GM23248 (cell line): ENCODE measurements at regions not wholly inside any gene's neighbourhood (a gene's known extent, or its start where the extent isn't known, plus 50 kb on each side); places are given as distances from the start of the nearest gene placed in this dataset.

Source experiments
- DNase-seq: peaks from one replicate; pipeline ENCODE4 v3.0.0-alpha.2; 2015
- H2AFZ ChIP-seq: fragments of 200-600 bp; sonication (generic); 2 replicates; pipeline ENCODE4 v1.6.1; 2016; ENCODE audit warnings: antibody characterized with exemption
- H3F3A ChIP-seq: fragments of 200-600 bp; sonication (generic); 2 replicates; pipeline ENCODE4 v1.6.1; 2016; ENCODE audit warnings: mild to moderate bottlenecking, antibody characterized with exemption, mixed run types; ENCODE audit not compliant: insufficient read depth
- H3K27ac ChIP-seq: fragments of 200-600 bp; sonication (generic); 2 replicates; pipeline ENCODE4 v1.5.1; 2016; ENCODE audit warnings: mild to moderate bottlenecking
- H3K27me3 ChIP-seq: fragments of 200-600 bp; sonication (generic); replicated peaks from 2 replicates; pipeline ENCODE4 v1.6.1; 2016; ENCODE audit warnings: mild to moderate bottlenecking; ENCODE audit not compliant: insufficient read depth
- H3K36me3 ChIP-seq: fragments of 200-600 bp; sonication (generic); 2 replicates; pipeline ENCODE4 v1.6.1; 2016; ENCODE audit warnings: low read depth, mild to moderate bottlenecking
- H3K4me1 ChIP-seq: fragments of 200-600 bp; sonication (generic); 2 replicates; pipeline ENCODE4 v1.6.1; 2016; ENCODE audit warnings: mild to moderate bottlenecking; ENCODE audit not compliant: insufficient read depth
- H3K4me2 ChIP-seq: fragments of 200-600 bp; sonication (generic); one replicate; pipeline ENCODE4 v1.6.1; 2016; ENCODE audit warnings: mild to moderate bottlenecking; ENCODE audit not compliant: unreplicated experiment
- H3K4me3 ChIP-seq: fragments of 200-600 bp; sonication (generic); 2 replicates; pipeline ENCODE4 v1.5.1; 2016; ENCODE audit warnings: mild to moderate bottlenecking
- H3K79me2 ChIP-seq: fragments of 200-600 bp; sonication (generic); 2 replicates; pipeline ENCODE4 v1.6.1; 2016; ENCODE audit warnings: mild to moderate bottlenecking; ENCODE audit not compliant: insufficient read depth
- H3K9ac ChIP-seq: fragments of 200-600 bp; sonication (generic); 2 replicates; pipeline ENCODE4 v1.6.1; 2016; ENCODE audit warnings: mild to moderate bottlenecking
- H3K9me2 ChIP-seq: fragments of 200-600 bp; sonication (generic); 2 replicates; pipeline ENCODE4 v1.6.1; 2016; ENCODE audit warnings: mixed run types, mild to moderate bottlenecking, moderate library complexity; ENCODE audit not compliant: insufficient read depth
- H3K9me3 ChIP-seq: fragments of 200-600 bp; sonication (generic); one replicate; pipeline ENCODE4 v1.6.1; 2017; ENCODE audit warnings: low read depth
- H4K20me1 ChIP-seq: fragments of 200-600 bp; sonication (generic); 2 replicates; pipeline ENCODE4 v1.6.0; 2016; ENCODE audit not compliant: insufficient read depth
- EZH2 ChIP-seq: fragments of 200-600 bp; sonication (generic); IDR thresholded peaks from 2 replicates; pipeline ENCODE4 v1.6.1; 2018; ENCODE audit warnings: antibody characterized with exemption, mild to moderate bottlenecking; ENCODE audit not compliant: insufficient read depth, poor library complexity, severe bottlenecking
- EZH2phosphoT487 ChIP-seq: fragments of 200-600 bp; sonication (generic); IDR thresholded peaks from 2 replicates; pipeline ENCODE4 v1.6.1; 2018; ENCODE audit warnings: antibody characterized with exemption, moderate library complexity, mild to moderate bottlenecking, low read depth; ENCODE audit not compliant: insufficient read depth
- WGBS, 2 experiments: methylation state at CpG; one replicate each; pipeline ENCODE4 v1.1.6; 2015 to 2017; ENCODE audit warnings: low lambda C conversion rate in 2 of 2, low coverage in 1 of 2; ENCODE audit errors: missing lambda C conversion rate in 2 of 2; 5-methylcytosine and 5-hydroxymethylcytosine counted together
- in situ Hi-C: fragments of 300-500 bp; cut with MboI; formaldehyde crosslinking; loops from 2 replicates; pipeline ENCODE4 v1.15.0; 2020

- no peak for DNase-seq
Measured at GRCh38 chr14:40494483-40494882, 1062.2 kb upstream of the FBXO33 start.

GRCh38 chr14:40487824-40488223 is 1055.6 kb upstream of the FBXO33 start:
- Histone ChIP-seq H3F3A (no peaks in the 10 kb centered on the region), H3K9me2 (no peaks in the 10 kb centered on the region), H3K4me3 (no peak overlapping the region), H3K4me2 (no peak overlapping the region), H3K4me1 (no peaks in the 10 kb centered on the region), H3K36me3 (no peaks in the 10 kb centered on the region), H3K9me3 (no peaks in the 10 kb centered on the region), H2AFZ (no peak overlapping the region), H3K27ac (no peak overlapping the region), H4K20me1 (no peaks in the 10 kb centered on the region), H3K9ac (no peak overlapping the region), H3K27me3 (no peaks in the 10 kb centered on the region), H3K79me2 (no peaks in the 10 kb centered on the region)
- no peak for DNase-seq
- WGBS, 2 experiments, result 32 to 48% methylated on average over 1 of the region's 1 CpG
- in situ Hi-C loops, result no loop called here
- TF ChIP-seq EZH2phosphoT487 (no peak), EZH2 (no peak)

More at GRCh38 chr14:40494483-40494882, 1062.2 kb upstream of the FBXO33 start:
- Histone ChIP-seq H3K27me3 (no peaks in the 10 kb centered on the region), H3K4me3 (no peak overlapping the region), H3K27ac (no peak overlapping the region), H3K4me1 (no peaks in the 10 kb centered on the region), H3K9ac (no peak overlapping the region), H3K36me3 (no peaks in the 10 kb centered on the region), H3K4me2 (no peak overlapping the region), H3K9me3 (no peaks in the 10 kb centered on the region), H3K9me2 (no peaks in the 10 kb centered on the region), H3K79me2 (no peaks in the 10 kb centered on the region), H2AFZ (no peak overlapping the region), H3F3A (no peaks in the 10 kb centered on the region), H4K20me1 (no peaks in the 10 kb centered on the region)
- TF ChIP-seq EZH2phosphoT487, result no peak
- TF ChIP-seq EZH2, result no peak
- 6 to 11% methylated on average over 3 of the region's 3 CpGs for WGBS, 2 experiments
- in situ Hi-C loops, result no loop called here

GRCh38 chr14:40485688-40486087 is 1053.5 kb upstream of the FBXO33 start:
- Histone ChIP-seq H3K9ac (no peak overlapping the region), H3K79me2 (no peaks in the 10 kb centered on the region)

GRCh38 chr14:40476005-40476404 is 1043.8 kb upstream of the FBXO33 start:
- H3K27ac ChIP-seq, result no peak overlapping the region
- WGBS, 2 experiments, result 10 to 15% methylated on average over 1 of the region's 1 CpG
- no peak overlapping the region for H3K4me2 ChIP-seq
- in situ Hi-C loops, result no loop called here
- no peaks in the 10 kb centered on the region for H4K20me1 ChIP-seq
- H3K9me2 ChIP-seq, result no peaks in the 10 kb centered on the region
- no peak overlapping the region for H3K9ac ChIP-seq
- no peaks in the 10 kb centered on the region for H3K36me3 ChIP-seq
- no peak overlapping the region for H3K4me3 ChIP-seq
- H3F3A ChIP-seq, result no peaks in the 10 kb centered on the region
- no peak overlapping the region for H2AFZ ChIP-seq
- TF ChIP-seq EZH2phosphoT487 (no peak), EZH2 (no peak)
- DNase-seq, result no peak
- no peaks in the 10 kb centered on the region for H3K9me3 ChIP-seq
- H3K27me3 ChIP-seq, result no peaks in the 10 kb centered on the region
- H3K79me2 ChIP-seq, result no peaks in the 10 kb centered on the region
- no peaks in the 10 kb centered on the region for H3K4me1 ChIP-seq

More at GRCh38 chr14:40485688-40486087, 1053.5 kb upstream of the FBXO33 start:
- Histone ChIP-seq H3K36me3 (no peaks in the 10 kb centered on the region), H4K20me1 (no peaks in the 10 kb centered on the region), H3K27ac (no peak overlapping the region), H3K27me3 (no peaks in the 10 kb centered on the region), H3K9me3 (no peaks in the 10 kb centered on the region), H3F3A (no peaks in the 10 kb centered on the region), H3K9me2 (no peaks in the 10 kb centered on the region), H3K4me1 (no peaks in the 10 kb centered on the region), H3K4me2 (no peak overlapping the region), H3K4me3 (no peak overlapping the region), H2AFZ (no peak overlapping the region)
- in situ Hi-C loops, result no loop called here
- DNase-seq, result no peak
- no peak for TF ChIP-seq EZH2
- no peak for TF ChIP-seq EZH2phosphoT487

- Histone ChIP-seq H3K9ac (no peak overlapping the region), H2AFZ (no peak overlapping the region), H3F3A (no peaks in the 10 kb centered on the region), H3K9me2 (no peaks in the 10 kb centered on the region), H4K20me1 (no peaks in the 10 kb centered on the region), H3K4me2 (no peak overlapping the region), H3K79me2 (no peaks in the 10 kb centered on the region), H3K27ac (no peak overlapping the region), H3K9me3 (no peaks in the 10 kb centered on the region), H3K36me3 (no peaks in the 10 kb centered on the region), H3K27me3 (no peaks in the 10 kb centered on the region), H3K4me1 (no peaks in the 10 kb centered on the region), H3K4me3 (no peak overlapping the region)
- in situ Hi-C loops, result no loop called here
- no peak for DNase-seq
- TF ChIP-seq EZH2phosphoT487 (no peak), EZH2 (no peak)
- 4 to 5% methylated on average over 1 of the region's 1 CpG for WGBS, 2 experiments
Measured at GRCh38 chr14:40467969-40468368, 1035.7 kb upstream of the FBXO33 start.
